H9 (cell line): ENCODE measurements at regions not wholly inside any gene's neighbourhood (a gene's known extent, or its start where the extent isn't known, plus 50 kb on each side); places are given as distances from the start of the nearest gene placed in this dataset.
A peak's percentile ranks its signal among the peaks of the same experiment; 100 is the strongest.

Experiments
- DNase-seq: peaks from one replicate; pipeline ENCODE4 v3.0.0-alpha.2; 2017
- H2AFZ ChIP-seq: one replicate; pipeline ENCODE4 v1.6.1; 2013; ENCODE audit warnings: mild to moderate bottlenecking, low read length, control low read depth, moderate library complexity
- H2AK5ac ChIP-seq: 2 replicates; pipeline ENCODE4 v1.6.1; 2013; ENCODE audit warnings: low read length, control low read depth, mixed read lengths; ENCODE audit not compliant: insufficient read length
- H2BK120ac ChIP-seq: one replicate; pipeline ENCODE4 v1.6.1; 2013; ENCODE audit warnings: low read depth, mild to moderate bottlenecking, low read length, control low read depth, inconsistent platforms; ENCODE audit not compliant: poor library complexity, severe bottlenecking
- H2BK12ac ChIP-seq: 2 replicates; pipeline ENCODE4 v1.6.1; 2013; ENCODE audit warnings: low read length, control low read depth, mixed read lengths, low read depth; ENCODE audit not compliant: insufficient read length
- H2BK15ac ChIP-seq: 2 replicates; pipeline ENCODE4 v1.6.1; 2013; ENCODE audit warnings: low read depth, low read length, control low read depth
- H2BK20ac ChIP-seq: one replicate; pipeline ENCODE4 v1.6.1; 2013; ENCODE audit warnings: low read depth, mild to moderate bottlenecking, low read length, control low read depth, inconsistent platforms; ENCODE audit not compliant: poor library complexity, severe bottlenecking
- H2BK5ac ChIP-seq: 2 replicates; pipeline ENCODE4 v1.6.1; 2013; ENCODE audit warnings: low read length, control low read depth, mixed read lengths; ENCODE audit not compliant: insufficient read length
- H3K14ac ChIP-seq: 2 replicates; pipeline ENCODE4 v1.6.1; 2013; ENCODE audit warnings: low read length, control low read depth; ENCODE audit not compliant: insufficient read depth
- H3K18ac ChIP-seq: 2 replicates; pipeline ENCODE4 v1.6.1; 2013; ENCODE audit warnings: low read depth, mild to moderate bottlenecking, mixed read lengths, low read length, control low read depth; ENCODE audit not compliant: insufficient read length
- H3K23ac ChIP-seq: 2 replicates; pipeline ENCODE4 v1.6.1; 2013; ENCODE audit warnings: low read length, control low read depth, mixed read lengths, low read depth; ENCODE audit not compliant: insufficient read length
- H3K23me2 ChIP-seq: 2 replicates; pipeline ENCODE4 v1.6.1; 2013; ENCODE audit warnings: low read depth, mild to moderate bottlenecking, mixed read lengths, low read length, control low read depth; ENCODE audit not compliant: insufficient read length, poor library complexity, severe bottlenecking
- H3K27ac ChIP-seq: 2 replicates; pipeline ENCODE4 v1.5.1; 2013; ENCODE audit warnings: low read length, control low read depth, mixed read lengths, low read depth; ENCODE audit not compliant: insufficient read length
- H3K27me3 ChIP-seq: 2 replicates; pipeline ENCODE4 v1.6.1; 2013; ENCODE audit warnings: low read length, control low read depth, inconsistent platforms; ENCODE audit not compliant: insufficient read depth
- H3K4ac ChIP-seq: 2 replicates; pipeline ENCODE4 v1.6.1; 2013; ENCODE audit warnings: low read depth, mild to moderate bottlenecking, control low read depth, inconsistent platforms, low read length, moderate library complexity
- H3K4me1 ChIP-seq: 2 replicates; pipeline ENCODE4 v1.6.1; 2013; ENCODE audit warnings: low read length, control low read depth, inconsistent platforms; ENCODE audit not compliant: insufficient read depth
- H3K4me2 ChIP-seq: 2 replicates; pipeline ENCODE4 v1.6.1; 2013; ENCODE audit warnings: low read length, control low read depth, mixed read lengths; ENCODE audit not compliant: insufficient read length, insufficient read depth
- H3K56ac ChIP-seq: 2 replicates; pipeline ENCODE4 v1.6.1; 2013; ENCODE audit warnings: low read depth, mild to moderate bottlenecking, mixed read lengths, low read length, control low read depth; ENCODE audit not compliant: insufficient read length
- H3K79me1 ChIP-seq: 2 replicates; pipeline ENCODE4 v1.6.1; 2013; ENCODE audit warnings: low read depth, mild to moderate bottlenecking, moderate library complexity, low read length, control low read depth, inconsistent platforms; ENCODE audit not compliant: insufficient read depth, poor library complexity, severe bottlenecking
- H3K79me2 ChIP-seq: 2 replicates; pipeline ENCODE4 v1.6.1; 2013; ENCODE audit warnings: low read length, control low read depth, inconsistent platforms; ENCODE audit not compliant: insufficient read depth
- H3K9ac ChIP-seq: 2 replicates; pipeline ENCODE4 v1.6.1; 2013; ENCODE audit warnings: low read length, control low read depth, mixed read lengths; ENCODE audit not compliant: insufficient read length; ENCODE audit errors: extremely low read depth
- H3K9me3 ChIP-seq: one replicate; pipeline ENCODE4 v1.6.1; 2013; ENCODE audit warnings: low read depth, low read length, inconsistent platforms; ENCODE audit not compliant: control insufficient read depth
- H3T11ph ChIP-seq: one replicate; pipeline ENCODE4 v1.6.1; 2013; ENCODE audit warnings: mild to moderate bottlenecking, low read length, control low read depth, inconsistent platforms
- H4K20me1 ChIP-seq: one replicate; pipeline ENCODE4 v1.6.1; 2013; ENCODE audit not compliant: control insufficient read depth, insufficient read length, insufficient read depth
- H4K5ac ChIP-seq: 2 replicates; pipeline ENCODE4 v1.6.1; 2013; ENCODE audit warnings: low read depth, mild to moderate bottlenecking, mixed read lengths, low read length, control low read depth; ENCODE audit not compliant: insufficient read length
- H4K8ac ChIP-seq: replicated peaks from 2 replicates; pipeline ENCODE4 v1.6.1; 2013; ENCODE audit warnings: low read length, control low read depth, mixed read lengths, low read depth; ENCODE audit not compliant: insufficient read length
- H4K91ac ChIP-seq: 2 replicates; pipeline ENCODE4 v1.6.1; 2013; ENCODE audit warnings: low read depth, mild to moderate bottlenecking, moderate library complexity, mixed read lengths, low read length, control low read depth; ENCODE audit not compliant: insufficient read length
- H3K27ac Mint-ChIP-seq, 3 experiments: 2 replicates in 2 of 3; 3 replicates in 1 of 3; pipeline ENCODE4 v1.8.0; 2020 to 2021; ENCODE audit warnings: mixed read lengths in 3 of 3, mild to moderate bottlenecking in 1 of 3, moderate library complexity in 1 of 3
- H3K27me3 Mint-ChIP-seq: 2 replicates; pipeline ENCODE4 v1.8.0; 2021; ENCODE audit warnings: low read depth, mild to moderate bottlenecking, moderate library complexity, mixed read lengths
- H3K36me3 Mint-ChIP-seq, 3 experiments: 2 replicates in 2 of 3; 3 replicates in 1 of 3; pipeline ENCODE4 v1.8.0; 2020 to 2021; ENCODE audit warnings: low read depth in 3 of 3, mixed read lengths in 3 of 3; ENCODE audit not compliant: insufficient read depth in 1 of 3
- H3K4me1 Mint-ChIP-seq, 2 experiments: 2 replicates each; pipeline ENCODE4 v1.8.0; 2020; ENCODE audit warnings: mixed read lengths in 2 of 2
- H3K4me3 Mint-ChIP-seq, 2 experiments: 2 replicates in 1 of 2; 3 replicates in 1 of 2; pipeline ENCODE4 v1.8.0; 2020 to 2021; ENCODE audit warnings: mild to moderate bottlenecking in 2 of 2, mixed read lengths in 2 of 2, moderate library complexity in 1 of 2
- H3K9me3 Mint-ChIP-seq, 2 experiments: 2 replicates in 1 of 2; 3 replicates in 1 of 2; pipeline ENCODE4 v1.8.0; 2020; ENCODE audit warnings: mild to moderate bottlenecking in 2 of 2, mixed read lengths in 2 of 2, moderate library complexity in 1 of 2
- WGBS: extraction: QIAGEN DNeasy Blood & Tissue Kit; methylation state at CpG from one replicate; pipeline ENCODE4 v1.1.7; 2013; ENCODE audit warnings: missing lambda C conversion rate, low lambda C conversion rate, mixed read lengths; ENCODE audit not compliant: insufficient read length; ENCODE audit errors: extremely low coverage; 5-methylcytosine and 5-hydroxymethylcytosine counted together
- TF ChIP-seq, protein P1 (sequence below): fragments of 200-600 bp; sonication (generic); conservative IDR thresholded peaks from 3 replicates; pipeline ENCODE4 v1.8.0; 2021; ENCODE audit warnings: antibody characterized with exemption, mild to moderate bottlenecking

DNA sequence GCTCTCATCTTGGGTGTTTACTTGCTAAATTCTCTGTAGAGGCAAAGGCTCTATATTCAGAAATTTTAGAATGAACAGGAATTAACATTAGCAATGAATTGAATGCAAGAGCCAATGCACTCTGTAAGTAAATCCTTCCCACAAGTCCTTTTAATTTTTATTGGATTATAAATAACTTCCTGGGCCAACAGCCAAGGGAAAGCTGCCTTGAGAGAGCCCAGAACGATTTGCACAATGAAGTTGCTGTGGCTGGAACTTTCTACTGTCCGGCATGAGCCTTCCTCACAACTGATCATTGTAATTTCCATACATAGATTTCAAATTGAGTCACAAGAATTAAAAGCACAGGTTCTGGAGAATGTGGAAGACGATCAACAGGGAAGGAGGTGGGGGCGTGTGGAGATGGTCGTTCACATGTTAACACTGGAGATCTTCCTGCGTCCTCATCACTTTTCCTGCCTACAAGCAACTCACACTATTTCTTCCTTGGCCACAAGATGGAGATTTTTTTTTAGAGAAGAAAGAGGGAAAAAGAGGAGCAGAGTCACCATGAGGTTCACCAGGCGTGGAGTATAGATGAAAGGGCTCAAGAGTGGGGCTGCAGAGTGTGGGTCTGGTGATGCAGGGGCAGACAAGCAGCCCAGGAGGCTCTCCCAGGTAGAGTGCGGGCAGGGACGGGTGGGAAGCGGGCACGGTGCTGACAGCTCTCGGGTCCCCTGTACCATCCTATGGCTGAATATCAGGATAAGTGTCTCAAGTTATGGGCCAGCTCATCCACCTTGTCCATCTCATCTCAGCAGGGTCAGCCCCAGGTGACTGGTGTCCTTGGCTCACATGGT is 110.7 kb downstream of the SOX1 start:
- Mint-ChIP-seq H3K9me3 (peaks cover 9 to 10% of the 10 kb centered on the region in 2 experiments), H3K4me1 (peaks cover 4 to 6% of the 10 kb centered on the region in 2 experiments; a peak in 2 of 4 replicates), H3K4me3 (no peak overlapping the region), H3K36me3 (peaks cover 0 to 13% (median 0%) of the 10 kb centered on the region in 3 experiments; a peak in 2 of 7 replicates), H3K27ac (peak overlapping the region in 1 of 3 experiments; percentile 88; a peak in 1 of 7 replicates), H3K27me3 (peaks cover 45% of the 10 kb centered on the region)
- no peak overlapping the region for H3K23ac ChIP-seq
- no peak overlapping the region for H2BK120ac ChIP-seq
- no peak overlapping the region for H3K27ac ChIP-seq
- no peaks in the 10 kb centered on the region for H3K4me1 ChIP-seq
- DNase-seq, result no peak
- no peaks in the 10 kb centered on the region; the same call in 1 of the 2 replicates for H3K27me3 ChIP-seq
- no peak overlapping the region for H3K4ac ChIP-seq
- no peak overlapping the region for H2BK12ac ChIP-seq
- no peak overlapping the region for H2AFZ ChIP-seq
- H3K56ac ChIP-seq, result no peak overlapping the region
- H2AK5ac ChIP-seq, result no peak overlapping the region
- no peaks in the 10 kb centered on the region for H3K79me1 ChIP-seq
- H3K79me2 ChIP-seq, result no peaks in the 10 kb centered on the region
- no peaks in the 10 kb centered on the region for H4K20me1 ChIP-seq
- no peak overlapping the region for H4K5ac ChIP-seq
- no peak overlapping the region for H4K8ac ChIP-seq
- no peak overlapping the region for H3K4me2 ChIP-seq
- no peak overlapping the region for H3K14ac ChIP-seq
- no peak overlapping the region for H2BK20ac ChIP-seq
- H3K9me3 ChIP-seq, result no peaks in the 10 kb centered on the region
- no peaks in the 10 kb centered on the region for H3K23me2 ChIP-seq
- WGBS, result no CpG with 5 or more reads among the region's 12 CpGs
- no peak overlapping the region for H4K91ac ChIP-seq
- H2BK5ac ChIP-seq, result no peak overlapping the region
- no peak overlapping the region for H3T11ph ChIP-seq
- TF ChIP-seq, protein P1, sequence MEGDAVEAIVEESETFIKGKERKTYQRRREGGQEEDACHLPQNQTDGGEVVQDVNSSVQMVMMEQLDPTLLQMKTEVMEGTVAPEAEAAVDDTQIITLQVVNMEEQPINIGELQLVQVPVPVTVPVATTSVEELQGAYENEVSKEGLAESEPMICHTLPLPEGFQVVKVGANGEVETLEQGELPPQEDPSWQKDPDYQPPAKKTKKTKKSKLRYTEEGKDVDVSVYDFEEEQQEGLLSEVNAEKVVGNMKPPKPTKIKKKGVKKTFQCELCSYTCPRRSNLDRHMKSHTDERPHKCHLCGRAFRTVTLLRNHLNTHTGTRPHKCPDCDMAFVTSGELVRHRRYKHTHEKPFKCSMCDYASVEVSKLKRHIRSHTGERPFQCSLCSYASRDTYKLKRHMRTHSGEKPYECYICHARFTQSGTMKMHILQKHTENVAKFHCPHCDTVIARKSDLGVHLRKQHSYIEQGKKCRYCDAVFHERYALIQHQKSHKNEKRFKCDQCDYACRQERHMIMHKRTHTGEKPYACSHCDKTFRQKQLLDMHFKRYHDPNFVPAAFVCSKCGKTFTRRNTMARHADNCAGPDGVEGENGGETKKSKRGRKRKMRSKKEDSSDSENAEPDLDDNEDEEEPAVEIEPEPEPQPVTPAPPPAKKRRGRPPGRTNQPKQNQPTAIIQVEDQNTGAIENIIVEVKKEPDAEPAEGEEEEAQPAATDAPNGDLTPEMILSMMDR, result 0 out of 3 replicates have a peak, but pooled peaks have one; percentile 16
- no peak overlapping the region for H3K9ac ChIP-seq
- H3K18ac ChIP-seq, result no peak overlapping the region
- H2BK15ac ChIP-seq, result no peak overlapping the region
